GM23338 (cell line): ENCODE measurements at regions not wholly inside any gene's neighbourhood (a gene's known extent, or its start where the extent isn't known, plus 50 kb on each side); places are given as distances from the start of the nearest gene placed in this dataset.

Source experiments
- ATAC-seq: fragments of 200-7000 bp; cut with Tn5 transposase; 3 replicates; pipeline ENCODE4 v1.9.1; 2020
- DNase-seq: peaks from one replicate; pipeline ENCODE4 v3.0.0-alpha.2; 2015; ENCODE audit warnings: low spot score
- H2AFZ ChIP-seq: fragments of 200-600 bp; sonication (generic); 2 replicates; pipeline ENCODE4 v1.8.0; 2016; ENCODE audit warnings: antibody characterized with exemption, mild to moderate bottlenecking, moderate library complexity
- H3F3A ChIP-seq: fragments of 200-600 bp; sonication (generic); replicated peaks from 2 replicates; pipeline ENCODE4 v1.8.0; 2017; ENCODE audit warnings: antibody characterized with exemption, mixed run types, low read depth
- H3K27ac ChIP-seq: fragments of 200-600 bp; sonication (generic); 2 replicates; pipeline ENCODE4 v1.6.1; 2016; ENCODE audit warnings: low read depth
- H3K27me3 ChIP-seq: fragments of 200-600 bp; sonication (generic); 2 replicates; pipeline ENCODE4 v1.8.0; 2016; ENCODE audit warnings: mild to moderate bottlenecking, mixed run types, moderate library complexity; ENCODE audit not compliant: insufficient read depth
- H3K36me3 ChIP-seq: fragments of 200-600 bp; sonication (generic); 2 replicates; pipeline ENCODE4 v1.8.0; 2016; ENCODE audit warnings: mild to moderate bottlenecking; ENCODE audit not compliant: insufficient read depth
- H3K4me1 ChIP-seq: fragments of 200-600 bp; sonication (generic); 2 replicates; pipeline ENCODE4 v1.8.0; 2016; ENCODE audit warnings: mild to moderate bottlenecking, moderate library complexity; ENCODE audit not compliant: insufficient read depth
- H3K4me2 ChIP-seq: fragments of 200-600 bp; sonication (generic); 2 replicates; pipeline ENCODE4 v1.7.1; 2017; ENCODE audit warnings: mixed run types
- H3K4me3 ChIP-seq: fragments of 200-600 bp; sonication (generic); 2 replicates; pipeline ENCODE4 v1.6.1; 2016; ENCODE audit warnings: mixed run types
- H3K79me2 ChIP-seq: fragments of 200-600 bp; sonication (generic); replicated peaks from 2 replicates; pipeline ENCODE4 v1.8.0; 2017; ENCODE audit warnings: mild to moderate bottlenecking; ENCODE audit not compliant: insufficient read depth
- H3K9me2 ChIP-seq: fragments of 200-600 bp; sonication (generic); 2 replicates; pipeline ENCODE4 v1.8.0; 2017; ENCODE audit not compliant: insufficient read depth
- H4K20me1 ChIP-seq: fragments of 200-600 bp; sonication (generic); replicated peaks from 2 replicates; pipeline ENCODE4 v1.8.0; 2017; ENCODE audit warnings: mild to moderate bottlenecking; ENCODE audit not compliant: insufficient read depth
- H3K27ac Mint-ChIP-seq: 2 replicates; pipeline ENCODE4 v1.8.0; 2020; ENCODE audit warnings: inconsistent platforms, mild to moderate bottlenecking, moderate library complexity, mixed read lengths
- H3K27me3 Mint-ChIP-seq: 3 replicates; pipeline ENCODE4 v1.8.0; 2022; ENCODE audit warnings: low read depth, mild to moderate bottlenecking, moderate library complexity, mixed read lengths, inconsistent platforms; ENCODE audit not compliant: insufficient read depth, poor library complexity
- H3K36me3 Mint-ChIP-seq: 3 replicates; pipeline ENCODE4 v1.8.0; 2021; ENCODE audit warnings: low read depth, mild to moderate bottlenecking, inconsistent platforms, moderate library complexity, mixed read lengths
- H3K4me1 Mint-ChIP-seq: 3 replicates; pipeline ENCODE4 v1.8.0; 2020; ENCODE audit warnings: mild to moderate bottlenecking, inconsistent platforms, mixed read lengths
- H3K4me3 Mint-ChIP-seq: 3 replicates; pipeline ENCODE4 v1.8.0; 2021; ENCODE audit warnings: moderate library complexity, mild to moderate bottlenecking, inconsistent platforms, mixed read lengths
- H3K9me3 Mint-ChIP-seq: 3 replicates; pipeline ENCODE4 v1.8.0; 2020; ENCODE audit warnings: moderate library complexity, mild to moderate bottlenecking, inconsistent platforms, mixed read lengths
- CTCF ChIP-seq, 2 experiments: fragments of 200-600 bp in 1 of 2; sonication (generic) in 1 of 2; conservative IDR thresholded peaks; 2 replicates each; pipeline versions ENCODE4 v1.5.1 to v1.6.1; 2016 to 2017; ENCODE audit warnings: antibody characterized with exemption in 2 of 2, low read depth in 2 of 2, mild to moderate bottlenecking in 2 of 2, moderate library complexity in 1 of 2
- ETS1 ChIP-seq: IDR thresholded peaks from 2 replicates; pipeline ENCODE4 v1.6.1; 2016; ENCODE audit warnings: antibody characterized with exemption
- EZH2 ChIP-seq: fragments of 200-600 bp; sonication (generic); IDR thresholded peaks from one replicate; pipeline ENCODE4 v1.8.0; 2017; ENCODE audit warnings: antibody characterized with exemption, mild to moderate bottlenecking, low read depth; ENCODE audit not compliant: unreplicated experiment
- POLR2AphosphoS5 ChIP-seq: IDR thresholded peaks from 2 replicates; pipeline ENCODE4 v1.6.1; 2016; ENCODE audit warnings: antibody characterized with exemption, low read depth
- STAT1 ChIP-seq: IDR thresholded peaks from one replicate; pipeline ENCODE4 v1.6.1; 2016; ENCODE audit warnings: antibody characterized with exemption; ENCODE audit not compliant: unreplicated experiment
- ZNF462 ChIP-seq: fragments of 250-450 bp; sonication (Bioruptor Pico); IDR thresholded peaks from 2 replicates; pipeline ENCODE4 v1.5.0; 2020; ENCODE audit warnings: mild to moderate bottlenecking, moderate library complexity

GRCh38 chr2:8159211-8159965, 522.5 kb upstream of the ID2 start:
- no peak for TF ChIP-seq POLR2AphosphoS5
- no peak for TF ChIP-seq ETS1
- TF ChIP-seq ZNF462, result no peak
- no peak for TF ChIP-seq EZH2
- no peak for TF ChIP-seq STAT1
- TF ChIP-seq CTCF (conservative IDR thresholded peaks at IDR 0.05; ENCODE audit: low read depth in 2 of 2), result no peak
- Mint-ChIP-seq H3K27ac (no peak overlapping the region), H3K4me1 (peaks cover 28% of the 10 kb centered on the region), H3K36me3 (peaks cover 6% of the 10 kb centered on the region), H3K27me3 (peaks cover 3% of the 10 kb centered on the region), H3K9me3 (peaks cover 9% of the 10 kb centered on the region; the same call in 2 of the 3 replicates), H3K4me3 (no peak overlapping the region)
- Histone ChIP-seq H3K27me3 (no peaks in the 10 kb centered on the region), H3K79me2 (no peaks in the 10 kb centered on the region), H3F3A (no peaks in the 10 kb centered on the region), H3K4me1 (peaks cover 22% of the 10 kb centered on the region), H3K27ac (no peak overlapping the region), H2AFZ (peak overlapping the region; percentile 72; the same call in 1 of the 2 replicates), H3K4me2 (no peak overlapping the region), H4K20me1 (no peaks in the 10 kb centered on the region), H3K9me2 (0 out of 2 replicates have a peak, but pooled peaks cover 5% of the 10 kb centered on the region), H3K36me3 (no peaks in the 10 kb centered on the region; the same call in 1 of the 2 replicates), H3K4me3 (no peak overlapping the region)
- DNase-seq, result no peak
- no peak for ATAC-seq
